ENCODE measurements at regions not wholly inside any gene's neighbourhood (a gene's known extent, or its start where the extent isn't known, plus 50 kb on each side); places are given as distances from the start of the nearest gene placed in this dataset.
A peak's percentile ranks its signal among the peaks of the same experiment; 100 is the strongest.

DNA sequence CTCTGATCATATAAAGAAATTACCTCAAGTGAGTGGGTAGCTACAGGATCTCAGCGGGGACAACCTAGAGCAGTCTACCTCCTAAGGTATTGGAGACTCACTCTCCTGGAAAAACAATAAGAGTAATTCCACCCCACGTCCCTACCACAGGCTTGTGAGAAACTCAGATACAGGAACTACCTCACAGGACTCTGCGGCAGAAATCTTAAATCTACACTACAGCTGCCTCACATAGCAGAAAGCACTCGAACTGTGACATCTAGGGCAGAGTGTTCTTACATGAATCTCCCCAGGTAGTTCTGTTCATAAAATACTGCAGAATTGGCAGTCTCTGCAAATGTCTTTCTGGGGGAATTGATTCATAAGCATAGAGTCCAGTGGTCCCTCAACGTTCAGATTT is 382.9 kb upstream of the IL12A start:
- H3K4me1 ChIP-seq, result no peaks in the 10 kb centered on the region
- H3K27me3 ChIP-seq, result no peaks in the 10 kb centered on the region
- 72 to 75% methylated on average over 5 of the region's 5 CpGs for WGBS, 2 donors
- intact Hi-C loops (cut with DNase I), result no loop called here
- no peak overlapping the region for H3K27ac ChIP-seq
- DNase-seq, result no peak
- H3K4me3 ChIP-seq, result no peak overlapping the region
- H3K9me3 ChIP-seq, result peaks cover 0 to under 1% (median 0%) of the 10 kb centered on the region in 4 donors
- no peak for TF ChIP-seq EP300 (IDR thresholded peaks at IDR 0.05)
- TF ChIP-seq POLR2A (IDR thresholded peaks at IDR 0.05), result no peak
- TF ChIP-seq, protein P1, sequence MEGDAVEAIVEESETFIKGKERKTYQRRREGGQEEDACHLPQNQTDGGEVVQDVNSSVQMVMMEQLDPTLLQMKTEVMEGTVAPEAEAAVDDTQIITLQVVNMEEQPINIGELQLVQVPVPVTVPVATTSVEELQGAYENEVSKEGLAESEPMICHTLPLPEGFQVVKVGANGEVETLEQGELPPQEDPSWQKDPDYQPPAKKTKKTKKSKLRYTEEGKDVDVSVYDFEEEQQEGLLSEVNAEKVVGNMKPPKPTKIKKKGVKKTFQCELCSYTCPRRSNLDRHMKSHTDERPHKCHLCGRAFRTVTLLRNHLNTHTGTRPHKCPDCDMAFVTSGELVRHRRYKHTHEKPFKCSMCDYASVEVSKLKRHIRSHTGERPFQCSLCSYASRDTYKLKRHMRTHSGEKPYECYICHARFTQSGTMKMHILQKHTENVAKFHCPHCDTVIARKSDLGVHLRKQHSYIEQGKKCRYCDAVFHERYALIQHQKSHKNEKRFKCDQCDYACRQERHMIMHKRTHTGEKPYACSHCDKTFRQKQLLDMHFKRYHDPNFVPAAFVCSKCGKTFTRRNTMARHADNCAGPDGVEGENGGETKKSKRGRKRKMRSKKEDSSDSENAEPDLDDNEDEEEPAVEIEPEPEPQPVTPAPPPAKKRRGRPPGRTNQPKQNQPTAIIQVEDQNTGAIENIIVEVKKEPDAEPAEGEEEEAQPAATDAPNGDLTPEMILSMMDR (IDR thresholded peaks at IDR 0.05), result no peak
- TF ChIP-seq POLR2AphosphoS5 (IDR thresholded peaks at IDR 0.05), result no peak
- H3K36me3 ChIP-seq, result no peaks in the 10 kb centered on the region

DNA sequence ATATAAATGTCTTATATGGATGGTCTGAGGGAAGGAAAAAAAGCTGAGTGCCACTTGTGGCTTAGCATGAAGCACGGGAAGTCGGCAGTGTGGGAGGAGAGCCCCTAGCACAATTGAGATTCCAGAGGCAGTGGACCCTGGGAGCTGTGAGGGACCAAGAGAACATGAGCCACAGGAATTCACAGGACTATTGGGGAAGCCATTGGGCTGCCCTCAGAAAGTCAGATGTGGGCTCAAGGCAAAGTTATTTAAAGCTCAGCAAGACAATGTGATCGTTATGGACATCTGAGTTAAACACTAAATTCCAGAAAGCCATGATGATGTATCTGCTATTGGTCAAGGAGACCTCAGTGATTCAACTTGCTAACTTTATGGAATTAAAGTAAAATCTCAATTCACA is 380.8 kb upstream of the IL12A start:
- 78 to 81% methylated on average over 3 of the region's 3 CpGs for WGBS, 2 donors
- Histone ChIP-seq H3K4me1 (no peaks in the 10 kb centered on the region), H3K4me3 (no peak overlapping the region), H3K36me3 (no peaks in the 10 kb centered on the region), H3K9me3 (no peaks in the 10 kb centered on the region), H3K27me3 (no peaks in the 10 kb centered on the region), H3K27ac (no peak overlapping the region)
- TF ChIP-seq EP300 (IDR thresholded peaks at IDR 0.05) (no peak), POLR2A (IDR thresholded peaks at IDR 0.05) (no peak), POLR2AphosphoS5 (IDR thresholded peaks at IDR 0.05) (no peak)
- TF ChIP-seq, protein P1 (IDR thresholded peaks at IDR 0.05), result no peak
- DNase-seq, result no peak
- intact Hi-C loops (cut with DNase I), result no loop called here

DNA sequence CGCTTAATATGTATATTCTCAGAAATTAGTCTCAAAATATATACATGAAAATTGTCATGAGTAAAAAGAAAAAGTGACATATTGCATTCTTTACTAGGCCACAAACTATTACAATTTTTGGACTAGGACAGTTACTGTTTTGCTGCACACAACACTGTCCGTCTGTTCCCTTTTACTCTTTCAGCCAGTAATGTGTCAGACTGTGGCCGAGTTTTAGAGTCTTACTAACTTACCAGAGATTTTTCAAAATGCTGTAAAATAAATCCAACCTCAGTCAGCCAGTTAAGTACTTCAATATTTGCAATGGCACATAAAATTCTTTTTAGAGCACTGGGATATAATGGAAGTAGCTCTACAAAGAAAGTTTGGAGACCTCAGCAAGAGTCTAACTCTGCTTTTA is 380.3 kb upstream of the IL12A start:
- 81 to 88% methylated on average over 3 of the region's 3 CpGs for WGBS, 2 donors
- Histone ChIP-seq H3K27ac (no peak overlapping the region), H3K4me3 (no peak overlapping the region), H3K27me3 (no peaks in the 10 kb centered on the region), H3K36me3 (no peaks in the 10 kb centered on the region), H3K9me3 (no peaks in the 10 kb centered on the region), H3K4me1 (no peaks in the 10 kb centered on the region)
- TF ChIP-seq POLR2AphosphoS5 (IDR thresholded peaks at IDR 0.05), result no peak
- TF ChIP-seq EP300 (IDR thresholded peaks at IDR 0.05), result no peak
- no peak for TF ChIP-seq POLR2A (IDR thresholded peaks at IDR 0.05)
- TF ChIP-seq, protein P1 (IDR thresholded peaks at IDR 0.05), result no peak
- intact Hi-C loops (cut with DNase I), result no loop called here
- DNase-seq, result no peak

DNA sequence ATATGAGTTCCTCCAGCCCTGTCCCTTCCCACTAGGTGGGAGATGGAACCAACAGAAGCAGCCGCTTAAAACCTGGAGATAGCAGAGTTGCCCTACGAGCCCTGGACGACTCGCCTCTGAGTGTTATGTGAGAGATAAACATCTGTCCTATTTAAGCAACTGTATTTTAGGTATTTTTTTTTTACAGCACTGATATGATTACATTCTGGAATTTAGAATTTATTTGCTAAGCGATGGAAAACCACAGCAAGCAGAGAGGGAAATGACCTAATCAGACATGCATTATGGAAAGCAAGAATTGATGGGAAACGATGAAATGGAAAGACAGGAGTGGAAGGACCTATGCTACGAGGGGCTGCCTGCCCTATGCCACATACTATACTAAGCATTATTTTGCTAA is 379.0 kb upstream of the IL12A start:
- 84 to 87% methylated on average over 7 of the region's 7 CpGs for WGBS, 2 donors
- intact Hi-C loops (cut with DNase I), result no loop called here
- DNase-seq, result no peak
- Histone ChIP-seq H3K27me3 (no peaks in the 10 kb centered on the region), H3K4me1 (no peaks in the 10 kb centered on the region), H3K9me3 (no peaks in the 10 kb centered on the region), H3K36me3 (no peaks in the 10 kb centered on the region), H3K27ac (no peak overlapping the region), H3K4me3 (no peak overlapping the region)
- no peak for TF ChIP-seq EP300 (IDR thresholded peaks at IDR 0.05)
- TF ChIP-seq, protein P1 (IDR thresholded peaks at IDR 0.05), result no peak
- TF ChIP-seq POLR2AphosphoS5 (IDR thresholded peaks at IDR 0.05), result no peak
- no peak for TF ChIP-seq POLR2A (IDR thresholded peaks at IDR 0.05)

DNA sequence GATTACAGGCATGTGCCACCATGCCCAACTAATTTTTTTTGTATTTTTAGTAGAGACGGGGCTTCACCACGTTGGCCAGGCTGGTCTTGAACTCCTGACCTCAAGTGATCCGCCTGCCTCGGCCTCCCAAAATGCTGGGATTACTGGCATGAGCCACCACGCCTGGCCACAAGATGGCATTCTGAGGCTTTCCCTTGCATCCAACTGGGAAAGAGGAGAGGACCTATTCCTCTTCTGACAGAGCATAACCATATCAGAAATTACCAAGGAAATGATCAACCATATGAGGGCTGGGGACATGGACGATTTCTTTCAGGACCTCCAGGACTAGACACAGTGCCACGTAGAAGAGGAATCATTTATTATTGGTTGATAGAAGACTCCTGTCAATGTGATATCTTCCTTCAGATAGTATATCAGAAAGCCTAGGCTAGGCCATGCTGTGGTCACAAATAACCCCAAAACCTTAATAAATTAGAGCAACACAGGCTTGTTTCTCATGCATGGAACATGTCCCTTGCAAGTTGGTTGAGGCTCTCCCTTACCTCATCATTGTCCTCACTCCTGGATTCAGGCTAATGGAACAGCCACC is 372.3 kb upstream of the IL12A start:
- no peaks in the 10 kb centered on the region for H3K36me3 ChIP-seq
- no peaks in the 10 kb centered on the region for H3K27me3 ChIP-seq
- no peaks in the 10 kb centered on the region for H3K9me3 ChIP-seq
- intact Hi-C loops (cut with DNase I), result loop anchor here (1.0 to 5.0 kb wide), 3 partner anchors 146 to 391 kb away; no protein-coding TSS in a partner anchor
- TF ChIP-seq POLR2AphosphoS5 (IDR thresholded peaks at IDR 0.05) (no peak), EP300 (IDR thresholded peaks at IDR 0.05) (no peak), POLR2A (IDR thresholded peaks at IDR 0.05) (no peak)
- TF ChIP-seq, protein P1 (IDR thresholded peaks at IDR 0.05), result peak; percentile 56 to 77 (median 64)
- WGBS, 2 donors, result 27 to 59% methylated on average over 7 of the region's 7 CpGs
- H3K27ac ChIP-seq, result no peak overlapping the region
- no peak for DNase-seq
- no peak overlapping the region for H3K4me3 ChIP-seq
- peaks cover 0 to 8% (median 3%) of the 10 kb centered on the region in 4 donors for H3K4me1 ChIP-seq
